MM.1S (cell line): ENCODE measurements at regions not wholly inside any gene's neighbourhood (a gene's known extent, or its start where the extent isn't known, plus 50 kb on each side); places are given as distances from the start of the nearest gene placed in this dataset.

ENCODE experiments used
- DNase-seq: peaks from one replicate; pipeline ENCODE4 v3.0.0-alpha.2; 2015
- H2AFZ ChIP-seq: fragments of 300-600 bp; sonication (generic); 2 replicates; pipeline ENCODE4 v1.6.0; 2016; ENCODE audit warnings: antibody characterized with exemption, low read length
- H3F3A ChIP-seq: fragments of 300-600 bp; sonication (generic); 2 replicates; pipeline ENCODE4 v1.6.1; 2016; ENCODE audit warnings: mild to moderate bottlenecking, antibody characterized with exemption, low read length, moderate library complexity, mixed read lengths; ENCODE audit not compliant: insufficient read depth
- H3K27ac ChIP-seq: fragments of 300-600 bp; sonication (generic); 2 replicates; pipeline ENCODE4 v1.5.1; 2016; ENCODE audit warnings: mild to moderate bottlenecking, low read length
- H3K27me3 ChIP-seq: fragments of 300-600 bp; sonication (generic); replicated peaks from 2 replicates; pipeline ENCODE4 v1.6.0; 2016; ENCODE audit warnings: low read length; ENCODE audit not compliant: insufficient read depth
- H3K36me3 ChIP-seq: fragments of 300-600 bp; sonication (generic); replicated peaks from 2 replicates; pipeline ENCODE4 v1.6.1; 2016; ENCODE audit warnings: mild to moderate bottlenecking, low read length, mixed read lengths; ENCODE audit not compliant: insufficient read depth
- H3K4me1 ChIP-seq: fragments of 300-600 bp; sonication (generic); 2 replicates; pipeline ENCODE4 v1.6.1; 2016; ENCODE audit warnings: low read length, mixed read lengths
- H3K4me2 ChIP-seq: fragments of 300-600 bp; sonication (generic); 2 replicates; pipeline ENCODE4 v1.6.0; 2016; ENCODE audit warnings: low read depth, low read length
- H3K4me3 ChIP-seq: fragments of 300-600 bp; sonication (generic); 2 replicates; pipeline ENCODE4 v1.5.1; 2016; ENCODE audit warnings: low read length, mixed read lengths
- H3K79me2 ChIP-seq: fragments of 300-600 bp; sonication (generic); 2 replicates; pipeline ENCODE4 v1.6.1; 2016; ENCODE audit warnings: mixed run types, low read length, mixed read lengths
- H3K9ac ChIP-seq: fragments of 300-600 bp; sonication (generic); 2 replicates; pipeline ENCODE4 v1.6.1; 2016; ENCODE audit warnings: low read length, mixed read lengths
- H3K9me2 ChIP-seq: fragments of 300-600 bp; sonication (generic); replicated peaks from 2 replicates; pipeline ENCODE4 v1.6.1; 2016; ENCODE audit warnings: mild to moderate bottlenecking, low read length, mixed read lengths; ENCODE audit not compliant: insufficient read depth
- H3K9me3 ChIP-seq: fragments of 300-600 bp; sonication (generic); replicated peaks from 2 replicates; pipeline ENCODE4 v1.6.1; 2016; ENCODE audit warnings: mild to moderate bottlenecking, low read length, mixed read lengths; ENCODE audit not compliant: insufficient read depth
- H4K20me1 ChIP-seq: fragments of 300-600 bp; sonication (generic); 2 replicates; pipeline ENCODE4 v1.6.1; 2016; ENCODE audit warnings: mild to moderate bottlenecking, low read length, moderate library complexity, mixed read lengths; ENCODE audit not compliant: insufficient read depth
- CTCF ChIP-seq: fragments of 300-600 bp; sonication (generic); IDR thresholded peaks from 2 replicates; pipeline ENCODE4 v1.5.1; 2016; ENCODE audit warnings: antibody characterized with exemption, low read length, mixed read lengths
- EZH2 ChIP-seq: fragments of 300-600 bp; sonication (generic); optimal IDR thresholded peaks from 2 replicates; pipeline ENCODE3; 2017; ENCODE audit warnings: low read depth, mild to moderate bottlenecking, antibody characterized with exemption, low read length, mixed read lengths
- EZH2phosphoT487 ChIP-seq: fragments of 300-600 bp; sonication (generic); IDR thresholded peaks from 2 replicates; pipeline ENCODE4 v1.6.1; 2018; ENCODE audit warnings: antibody characterized with exemption, low read length

- Histone ChIP-seq H3K4me1 (no peaks in the 10 kb centered on the region), H3K4me2 (no peak overlapping the region), H3K27me3 (no peaks in the 10 kb centered on the region), H4K20me1 (no peaks in the 10 kb centered on the region), H3K36me3 (no peaks in the 10 kb centered on the region), H3K27ac (no peak overlapping the region), H3K9me3 (no peaks in the 10 kb centered on the region), H3K9me2 (no peaks in the 10 kb centered on the region), H3K4me3 (no peak overlapping the region), H3K9ac (no peak overlapping the region), H2AFZ (no peak overlapping the region), H3F3A (no peaks in the 10 kb centered on the region), H3K79me2 (no peaks in the 10 kb centered on the region)
- no peak for TF ChIP-seq EZH2phosphoT487
- no peak for TF ChIP-seq CTCF
- no peak for TF ChIP-seq EZH2
- no peak for DNase-seq
These were observed 599.3 kb upstream of the KLF4 start for GRCh38 chr9:108088916-108089315.

- TF ChIP-seq EZH2phosphoT487 (no peak), CTCF (no peak), EZH2 (no peak)
- Histone ChIP-seq H3K27ac (no peak overlapping the region), H3K4me2 (no peak overlapping the region), H2AFZ (no peak overlapping the region), H3K9me3 (no peaks in the 10 kb centered on the region), H3K9me2 (no peaks in the 10 kb centered on the region), H3K79me2 (no peaks in the 10 kb centered on the region), H4K20me1 (no peaks in the 10 kb centered on the region), H3K4me3 (no peak overlapping the region), H3K4me1 (no peaks in the 10 kb centered on the region), H3F3A (no peaks in the 10 kb centered on the region), H3K9ac (no peak overlapping the region), H3K27me3 (no peaks in the 10 kb centered on the region), H3K36me3 (no peaks in the 10 kb centered on the region)
- DNase-seq, result no peak
These were observed 598.2 kb upstream of the KLF4 start for GRCh38 chr9:108087781-108088180.

- Histone ChIP-seq H3K27me3 (no peaks in the 10 kb centered on the region), H3K4me1 (no peaks in the 10 kb centered on the region), H3K4me2 (no peak overlapping the region), H3K9me3 (no peaks in the 10 kb centered on the region), H3K9ac (no peak overlapping the region), H3K4me3 (no peak overlapping the region), H3K36me3 (no peaks in the 10 kb centered on the region), H3K79me2 (no peaks in the 10 kb centered on the region), H3K27ac (no peak overlapping the region), H3F3A (no peaks in the 10 kb centered on the region), H3K9me2 (no peaks in the 10 kb centered on the region), H4K20me1 (no peaks in the 10 kb centered on the region), H2AFZ (no peak overlapping the region)
- no peak for TF ChIP-seq EZH2phosphoT487
- no peak for TF ChIP-seq EZH2
- DNase-seq, result no peak
These were observed 597.1 kb upstream of the KLF4 start for GRCh38 chr9:108086624-108087023.

DNA sequence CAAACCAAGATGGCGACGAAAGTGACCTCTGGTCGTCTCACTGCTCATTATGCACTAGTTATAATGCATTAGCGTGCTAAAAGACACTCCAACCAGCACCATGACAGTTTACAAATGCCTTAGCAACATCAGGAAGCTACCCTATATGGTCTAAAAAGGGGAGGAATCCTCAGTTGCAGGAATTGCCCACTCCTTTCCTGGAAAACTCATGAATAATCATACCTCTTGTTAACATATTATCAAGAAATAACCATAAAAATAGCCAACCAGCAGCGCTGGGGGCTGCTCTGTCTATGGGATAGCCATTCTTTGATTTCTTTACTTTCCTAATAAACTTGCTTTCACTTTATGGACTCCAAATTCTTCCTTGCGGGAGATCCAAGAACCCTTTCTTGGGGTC is 595.7 kb upstream of the KLF4 start:
- Histone ChIP-seq H3K36me3 (no peaks in the 10 kb centered on the region), H3K9me2 (no peaks in the 10 kb centered on the region), H3K4me3 (no peak overlapping the region), H3F3A (no peaks in the 10 kb centered on the region), H3K79me2 (no peaks in the 10 kb centered on the region), H3K4me1 (no peaks in the 10 kb centered on the region), H3K9ac (no peak overlapping the region), H3K4me2 (no peak overlapping the region), H3K9me3 (no peaks in the 10 kb centered on the region), H3K27ac (no peak overlapping the region), H2AFZ (no peak overlapping the region), H3K27me3 (no peaks in the 10 kb centered on the region), H4K20me1 (no peaks in the 10 kb centered on the region)
- TF ChIP-seq CTCF (no peak), EZH2 (no peak), EZH2phosphoT487 (no peak)
- DNase-seq, result no peak
